Tibial artery (tissue), 4 donors: ENCODE measurements at regions not wholly inside any gene's neighbourhood (a gene's known extent, or its start where the extent isn't known, plus 50 kb on each side); places are given as distances from the start of the nearest gene placed in this dataset.

Experiments used
- DNase-seq, 2 donors: peaks; one replicate each; pipeline ENCODE4 v3.0.0-alpha.2; 2019
- H3K27ac ChIP-seq, 2 donors: fragments of 200-600 bp; sonication (generic) in 1 of 2; 1 replicate in 1 of 2; 2 replicates in 1 of 2; pipeline ENCODE4 v1.5.1; 2018 to 2019; ENCODE audit warnings: mild to moderate bottlenecking in 1 of 2
- H3K27me3 ChIP-seq, 2 donors: fragments of 200-600 bp; sonication (generic) in 1 of 2; one replicate each; pipeline versions ENCODE4 v1.5.1 to v1.6.0; 2016 to 2019
- H3K36me3 ChIP-seq, 3 donors: fragments of 200-600 bp; sonication (generic) in 2 of 3; one replicate each; pipeline ENCODE4 v1.5.1; 2016 to 2019; ENCODE audit warnings: mild to moderate bottlenecking in 2 of 3
- H3K4me1 ChIP-seq, 4 donors: fragments of 200-600 bp; sonication (generic) in 2 of 4; 1 replicate in 3 of 4; 2 replicates in 1 of 4; pipeline ENCODE4 v1.5.1; 2016 to 2019
- H3K4me3 ChIP-seq, 2 donors: fragments of 200-600 bp; sonication (generic) in 1 of 2; 1 replicate in 1 of 2; 2 replicates in 1 of 2; pipeline ENCODE4 v1.5.1; 2018 to 2019; ENCODE audit warnings: mild to moderate bottlenecking in 2 of 2
- H3K9me3 ChIP-seq, 3 donors: fragments of 200-600 bp; sonication (generic) in 1 of 3; one replicate each; pipeline ENCODE4 v1.5.1; 2016 to 2019
- CTCF ChIP-seq, 2 experiments: fragments of 200-600 bp in 1 of 2; fragments of 450-650 bp in 1 of 2; IDR thresholded peaks; one replicate each; pipeline ENCODE4 v1.5.1; 2017 to 2019; ENCODE audit warnings: antibody characterized with exemption in 2 of 2, mild to moderate bottlenecking in 1 of 2, moderate library complexity in 1 of 2
- intact Hi-C: fragments of 100-400 bp; cut with DNase I; formaldehyde crosslinking; loops from one replicate; pipeline ENCODE4 v1.15.0; 2023; ENCODE audit warnings: low total_unique reads

- no peak for TF ChIP-seq CTCF (IDR thresholded peaks at IDR 0.05)
- DNase-seq = no peak
- no peaks in the 10 kb centered on the region for H3K4me1 ChIP-seq
- H3K36me3 ChIP-seq = no peaks in the 10 kb centered on the region
- H3K27ac ChIP-seq = no peak overlapping the region
- H3K27me3 ChIP-seq = peaks cover 0 to 5% of the 10 kb centered on the region in 2 donors
- H3K4me3 ChIP-seq = no peak overlapping the region
- H3K9me3 ChIP-seq = no peaks in the 10 kb centered on the region
- intact Hi-C loops = no loop called here
Observed at GRCh38 chr10:130863044-130863443, 448.5 kb downstream of the TCERG1L start.

DNA sequence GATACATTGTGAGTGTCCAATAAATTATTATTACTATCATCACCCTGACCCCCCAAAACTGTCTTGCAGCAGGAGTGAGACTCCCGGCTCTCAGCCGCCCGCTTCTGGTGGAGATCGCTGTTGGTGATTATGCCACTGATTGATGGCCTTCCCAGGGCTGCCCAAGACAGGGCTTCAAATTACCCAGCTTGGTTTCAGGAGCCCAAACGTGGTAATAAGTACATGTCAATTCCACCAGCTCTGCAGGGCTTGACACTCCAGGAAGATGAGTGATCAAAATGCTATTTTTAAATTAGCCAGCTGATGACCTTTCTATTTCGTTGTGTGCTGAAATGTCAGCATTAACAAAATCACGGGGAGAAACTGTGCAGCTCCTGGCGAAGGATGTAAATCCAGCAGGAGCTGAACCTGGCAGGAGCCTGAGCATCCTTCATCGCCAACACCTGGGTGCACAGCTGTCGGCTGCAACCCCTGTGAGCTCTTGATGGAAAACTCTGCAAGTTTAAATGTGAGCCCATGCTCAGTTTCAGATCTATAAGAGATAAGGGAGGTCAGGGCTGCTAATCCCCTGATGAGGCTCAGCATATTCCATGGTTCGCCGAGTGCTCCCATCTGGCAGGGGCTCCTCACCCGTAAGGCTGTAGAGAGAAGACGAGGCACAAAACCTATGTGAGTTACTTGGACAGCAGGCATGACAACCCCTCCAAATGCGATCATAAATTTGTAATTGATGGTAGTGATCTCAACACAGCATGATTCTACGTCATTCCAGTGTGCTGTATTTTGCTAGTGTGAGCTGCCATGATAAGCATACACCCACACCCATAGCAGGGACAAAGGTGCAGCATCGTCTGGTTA lies 446.3 kb downstream of the TCERG1L start:
- no peaks in the 10 kb centered on the region for H3K36me3 ChIP-seq
- peaks cover 0 to 5% of the 10 kb centered on the region in 2 donors for H3K27me3 ChIP-seq
- H3K9me3 ChIP-seq = no peaks in the 10 kb centered on the region
- no peak for TF ChIP-seq CTCF (IDR thresholded peaks at IDR 0.05)
- H3K27ac ChIP-seq = no peak overlapping the region
- no peak overlapping the region for H3K4me3 ChIP-seq
- DNase-seq = no peak
- intact Hi-C loops = no loop called here
- no peaks in the 10 kb centered on the region for H3K4me1 ChIP-seq

DNA sequence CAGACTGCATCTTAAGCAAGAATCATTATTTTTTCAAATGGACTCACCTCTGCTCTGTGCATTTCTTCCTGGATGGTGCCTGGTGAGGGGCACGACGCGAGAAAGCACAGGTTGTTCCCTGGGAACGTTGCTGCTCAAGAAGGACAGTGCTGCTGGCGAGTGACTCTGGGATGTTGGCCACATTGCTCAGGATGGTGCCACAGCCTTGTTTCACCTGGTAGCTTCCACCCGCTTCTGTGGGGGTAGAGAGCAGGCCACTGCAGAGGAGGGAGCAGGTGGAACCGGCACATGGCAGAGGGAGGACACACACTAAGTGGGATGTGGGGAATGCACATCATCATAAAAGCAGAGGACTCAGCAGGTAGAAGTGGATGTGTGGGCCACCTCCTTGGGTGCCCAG lies 444.7 kb downstream of the TCERG1L start:
- Histone ChIP-seq H3K27me3 (peaks cover 0 to 5% of the 10 kb centered on the region in 2 donors), H3K27ac (no peak overlapping the region), H3K9me3 (no peaks in the 10 kb centered on the region), H3K36me3 (no peaks in the 10 kb centered on the region), H3K4me3 (no peak overlapping the region), H3K4me1 (no peaks in the 10 kb centered on the region)
- no peak for TF ChIP-seq CTCF (IDR thresholded peaks at IDR 0.05)
- no peak for DNase-seq
- intact Hi-C loops = no loop called here

DNA sequence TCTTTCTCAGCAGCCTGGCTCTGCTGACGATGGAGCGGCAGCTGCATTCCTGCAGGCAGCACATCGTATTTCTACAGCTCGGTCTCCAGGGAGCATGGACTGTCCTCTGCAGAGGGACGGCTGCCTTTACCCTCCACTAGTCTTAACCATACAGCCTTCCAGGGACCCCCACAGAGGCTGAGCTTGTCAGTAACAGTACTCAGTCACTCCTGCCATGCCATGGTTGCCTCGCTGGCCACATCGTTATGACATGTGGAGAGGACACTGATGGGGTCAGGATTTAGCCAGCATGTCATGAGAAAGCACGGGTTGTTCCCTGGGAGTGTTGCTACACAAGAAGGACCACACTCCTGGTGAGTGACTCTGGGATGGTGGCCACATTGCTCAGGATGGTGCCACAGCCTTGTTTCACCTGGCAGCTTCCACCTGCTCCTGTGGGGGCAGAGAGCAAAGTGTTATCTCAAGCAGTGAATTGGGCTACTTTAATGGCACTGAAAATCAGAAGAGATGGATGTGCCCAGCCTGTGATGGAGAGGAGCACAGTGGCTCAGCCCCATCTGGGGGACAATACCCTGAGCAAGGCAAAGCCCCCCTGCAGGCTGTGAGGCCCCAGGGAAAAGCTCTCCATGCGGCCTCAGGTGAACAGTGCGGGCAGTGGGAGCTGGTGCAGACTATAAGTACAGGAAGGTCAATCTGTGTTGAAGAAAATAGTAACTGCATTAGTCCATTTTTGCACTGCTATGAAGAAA lies 443.9 kb downstream of the TCERG1L start:
- DNase-seq = no peak
- Histone ChIP-seq H3K27ac (no peak overlapping the region), H3K4me3 (no peak overlapping the region), H3K36me3 (no peaks in the 10 kb centered on the region), H3K9me3 (peaks cover 0 to 3% (median 0%) of the 10 kb centered on the region in 3 donors), H3K4me1 (no peaks in the 10 kb centered on the region), H3K27me3 (peaks cover 0 to 5% of the 10 kb centered on the region in 2 donors)
- intact Hi-C loops = no loop called here
- no peak for TF ChIP-seq CTCF (IDR thresholded peaks at IDR 0.05)

GRCh38 chr10:130869179-130869841 lies 442.2 kb downstream of the TCERG1L start:
- intact Hi-C loops = no loop called here
- Histone ChIP-seq H3K36me3 (no peaks in the 10 kb centered on the region), H3K9me3 (peaks cover 0 to 6% (median 0%) of the 10 kb centered on the region in 3 donors), H3K27ac (no peak overlapping the region), H3K4me1 (no peaks in the 10 kb centered on the region), H3K27me3 (peaks cover 0 to 5% of the 10 kb centered on the region in 2 donors), H3K4me3 (no peak overlapping the region)
- TF ChIP-seq CTCF (IDR thresholded peaks at IDR 0.05) = no peak
- DNase-seq = no peak
